GM19023 (cell line): ENCODE measurements at regions not wholly inside any gene's neighbourhood (a gene's known extent, or its start where the extent isn't known, plus 50 kb on each side); places are given as distances from the start of the nearest gene placed in this dataset.
"Not testable (repeated sequence)": the region's sequence is repeated elsewhere in the genome, so short reads cannot be mapped to it uniquely, and the experiment has no call there.

Source experiments
- ATAC-seq: cut with Tn5 transposase; IDR thresholded peaks from one replicate; pipeline ENCODE4 v1.9.1; 2021; ENCODE audit warnings: mild to moderate bottlenecking, moderate library complexity; ENCODE audit not compliant: unreplicated experiment

DNA sequence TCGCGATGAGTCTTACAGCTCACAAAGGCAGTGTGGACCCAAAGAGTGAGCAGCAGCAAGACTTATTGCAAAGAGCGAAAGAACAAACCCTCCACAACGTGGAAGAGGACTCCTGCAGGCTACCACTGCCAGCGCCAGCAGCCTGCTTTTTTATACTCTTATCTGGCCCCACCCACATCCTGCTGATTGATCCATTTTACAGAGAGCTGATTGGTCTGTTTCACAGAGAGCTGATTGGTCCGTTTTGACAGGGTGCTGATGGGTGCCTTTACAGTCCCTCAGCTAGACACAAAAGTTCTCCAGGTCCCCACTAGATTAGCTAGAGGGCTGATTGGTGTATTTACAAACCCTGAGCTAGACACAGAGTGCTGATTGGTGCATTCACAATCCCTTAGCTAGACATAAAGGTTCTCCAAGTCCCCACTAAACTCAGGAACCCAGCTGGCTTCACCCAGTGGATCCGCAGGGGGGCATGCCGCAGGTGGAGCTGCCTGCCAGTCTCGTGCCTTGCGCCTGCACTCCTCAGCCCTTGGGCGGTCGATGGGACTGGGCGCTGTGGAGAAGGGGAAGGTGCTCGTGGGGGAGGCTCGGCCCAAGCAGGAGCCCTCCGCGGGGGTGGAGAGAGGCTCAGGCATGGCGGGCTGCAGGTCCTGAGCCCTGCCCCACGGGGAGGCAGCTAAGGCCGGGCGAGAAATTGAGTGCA is 75.7 kb downstream of the QDPR start:
- ATAC-seq, result not testable (repeated sequence)

DNA sequence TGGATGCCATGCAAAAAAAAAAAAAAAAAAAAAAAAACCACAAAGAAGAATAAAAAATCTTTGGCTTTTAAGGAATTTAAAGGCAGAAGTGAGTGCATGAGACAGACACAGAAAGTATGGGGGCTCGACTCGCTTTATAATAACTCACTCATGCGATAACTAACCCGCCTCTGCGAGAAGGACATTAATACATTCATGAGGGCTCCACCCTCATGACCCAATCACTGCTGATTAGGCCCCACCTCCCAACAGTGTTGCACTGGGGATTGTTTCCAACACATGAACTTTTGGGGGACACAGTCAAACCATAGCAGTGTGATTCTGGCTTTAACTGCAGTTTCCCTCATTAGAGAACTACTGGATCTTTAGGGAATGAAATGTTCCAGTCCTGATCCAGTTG is 78.1 kb downstream of the QDPR start:
- no peak for ATAC-seq

DNA sequence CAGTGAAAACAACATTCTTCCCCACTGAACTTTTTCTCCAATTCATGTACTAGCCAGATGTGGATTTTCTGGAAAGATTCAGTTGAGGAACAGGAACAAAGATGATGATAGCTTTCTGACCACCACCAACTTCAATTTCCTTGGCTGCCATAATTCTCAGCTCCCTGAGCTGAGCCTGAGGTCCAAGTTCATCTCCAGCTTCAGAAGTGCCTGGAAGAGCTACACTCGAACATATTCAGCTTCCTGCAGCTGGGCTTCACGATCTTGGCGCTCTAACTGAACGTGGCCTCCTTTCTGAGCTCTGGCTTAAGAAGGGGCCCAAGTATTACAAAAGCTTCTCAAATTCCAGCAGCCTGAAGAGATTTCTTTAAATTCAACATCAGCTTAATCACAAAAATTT is 83.9 kb downstream of the QDPR start:
- no peak for ATAC-seq

DNA sequence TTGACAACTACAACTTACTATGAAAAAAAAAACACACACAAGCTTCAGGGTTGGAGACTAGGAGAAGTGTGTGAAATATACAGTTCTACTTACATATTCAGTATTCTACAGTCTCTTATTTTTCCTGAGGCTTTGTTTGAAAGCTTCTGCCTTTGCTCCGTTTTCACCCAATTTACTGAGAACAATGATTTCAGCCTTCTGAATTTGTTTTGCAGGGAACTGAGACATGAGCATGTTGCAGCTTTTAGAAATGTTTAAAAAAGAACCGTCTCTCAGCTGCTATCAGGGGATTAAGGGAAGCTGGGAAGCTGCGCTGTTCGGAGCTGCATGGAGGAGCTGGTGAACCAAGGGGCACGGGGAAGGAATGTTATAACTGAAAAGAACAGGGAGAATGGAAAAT is 85.7 kb downstream of the QDPR start:
- no peak for ATAC-seq

DNA sequence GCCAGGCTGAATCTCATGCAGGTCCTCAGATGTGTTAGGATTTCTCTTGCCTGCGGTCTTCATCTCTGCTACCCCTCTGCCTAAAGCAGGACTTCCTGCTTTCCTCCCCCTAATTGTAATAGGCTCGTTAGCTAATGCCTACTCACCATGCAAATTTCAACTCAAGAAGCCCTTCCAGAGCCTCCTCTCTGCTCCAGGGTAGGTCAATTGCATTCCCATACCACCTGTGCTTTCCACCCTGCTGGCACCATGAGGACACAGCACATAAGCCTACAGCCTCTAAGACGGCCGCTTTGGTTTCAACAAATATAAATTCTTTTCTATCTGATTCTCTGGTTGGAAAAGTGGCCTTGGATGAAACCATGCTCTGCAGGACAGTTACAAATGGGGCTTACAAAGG is 93.9 kb downstream of the QDPR start:
- ATAC-seq, result no peak

DNA sequence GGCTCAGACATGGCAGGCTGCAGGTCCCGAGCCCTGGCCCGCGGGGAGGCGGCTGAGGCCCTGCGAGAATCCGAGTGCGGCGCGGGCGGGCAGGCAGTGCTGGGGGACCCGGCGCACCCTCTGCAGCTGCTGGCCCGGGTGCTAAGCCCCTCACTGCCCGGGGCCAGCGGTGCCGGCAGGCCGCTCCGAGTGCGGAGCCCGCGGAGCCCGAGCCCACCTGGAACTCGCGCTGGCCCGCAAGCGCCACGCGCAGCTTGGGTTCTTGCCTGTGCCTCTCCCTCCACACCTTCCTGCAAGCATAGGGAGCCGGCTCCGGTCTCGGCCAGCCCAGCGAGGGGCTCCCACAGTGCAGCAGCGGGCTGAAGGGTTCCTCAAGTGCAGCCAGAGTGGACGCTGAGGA is 97.5 kb downstream of the QDPR start:
- ATAC-seq, result no peak

DNA sequence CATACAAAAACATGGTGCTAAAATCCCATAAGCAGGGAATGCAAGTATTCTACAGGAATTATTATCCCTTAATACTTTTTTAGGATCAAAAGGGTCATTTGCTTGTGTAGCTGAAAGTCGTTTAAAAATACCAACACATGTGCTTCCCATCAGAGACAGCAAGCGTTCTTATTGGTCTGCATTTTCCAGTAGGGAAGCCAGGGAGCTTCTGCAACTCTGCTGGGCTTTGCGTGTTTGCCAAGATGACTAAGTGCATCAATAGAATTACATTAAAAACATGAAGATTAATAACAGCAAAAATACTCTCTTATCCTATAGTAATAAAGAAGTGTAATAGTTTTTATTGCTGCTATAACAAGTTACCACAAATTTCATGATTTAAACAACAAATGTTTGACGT is 111.2 kb downstream of the QDPR start:
- no peak for ATAC-seq

DNA sequence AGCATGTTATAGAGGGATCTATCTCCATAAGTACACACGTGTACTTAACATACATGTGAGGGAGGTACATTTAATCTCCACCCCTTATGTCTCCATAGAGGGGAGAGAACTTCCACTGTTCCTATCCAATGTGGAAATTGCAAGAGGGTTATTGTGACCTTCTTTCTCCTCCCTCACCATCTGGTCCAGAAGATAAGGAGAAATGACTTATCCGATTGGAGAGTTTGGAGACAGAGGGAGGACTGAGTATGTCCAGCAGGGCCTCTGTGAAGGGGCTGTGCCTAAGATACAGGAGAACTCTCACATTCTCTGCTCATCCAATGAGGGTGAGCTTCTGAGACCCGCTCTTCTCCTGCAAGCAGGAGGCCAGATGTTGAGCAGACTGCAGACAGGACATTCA is 113.1 kb downstream of the QDPR start:
- ATAC-seq, result no peak

DNA sequence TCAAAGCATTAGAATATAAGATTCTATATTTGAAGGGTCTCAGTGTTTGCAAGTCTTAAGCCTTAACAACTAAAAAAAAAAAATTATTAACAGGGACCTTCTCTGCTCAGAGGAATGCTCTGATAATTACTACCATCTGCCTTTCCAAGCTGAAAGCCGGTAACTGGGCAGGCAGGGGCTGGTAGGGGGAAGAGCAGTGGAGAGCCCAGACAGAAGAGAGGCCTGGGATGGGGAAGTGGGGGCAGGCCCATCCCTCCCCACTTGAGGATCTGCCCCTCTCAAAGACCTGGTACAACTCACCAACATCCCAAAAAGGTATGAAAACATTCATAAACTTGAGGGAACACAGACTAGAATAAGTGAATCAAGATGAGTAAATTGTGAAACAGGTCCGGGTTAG is 113.9 kb downstream of the QDPR start:
- ATAC-seq, result no peak

DNA sequence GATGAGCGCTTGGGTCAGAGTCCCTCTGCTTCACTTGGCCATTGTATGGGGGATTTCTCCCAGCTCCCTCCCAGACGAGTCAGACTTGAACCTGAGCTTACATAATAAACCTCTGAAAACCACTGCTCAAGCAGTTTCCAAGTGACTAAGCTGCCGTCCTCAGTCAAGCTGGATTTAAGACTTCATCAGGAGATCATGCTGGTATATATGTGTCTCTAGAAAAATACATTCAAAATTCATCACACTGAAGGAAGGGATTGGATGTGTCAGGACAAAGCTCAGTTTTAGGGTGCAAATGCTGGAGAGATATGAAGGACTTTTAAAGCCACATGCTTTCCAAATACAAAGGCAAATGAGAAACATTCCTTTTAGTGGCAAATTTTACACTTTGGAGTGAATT is 114.3 kb downstream of the QDPR start:
- no peak for ATAC-seq

DNA sequence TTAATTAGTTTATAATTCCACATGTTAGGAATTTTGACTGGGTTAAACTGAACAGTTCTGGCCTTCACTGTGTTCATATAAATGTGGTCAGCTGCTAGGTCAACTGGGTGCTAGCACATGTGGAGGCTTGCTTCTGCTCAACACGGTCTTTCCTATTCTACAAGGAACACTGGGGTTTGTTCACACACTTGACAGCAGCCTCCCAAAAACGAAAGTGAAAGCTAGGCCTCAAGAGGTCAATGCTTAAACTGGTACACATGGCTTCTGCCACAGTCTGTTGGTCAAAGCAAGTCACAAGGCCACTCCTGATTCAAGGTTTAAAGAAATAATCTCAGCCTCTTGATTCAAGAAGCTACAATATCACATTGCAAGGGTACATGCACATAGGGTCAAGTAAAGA is 126.5 kb downstream of the QDPR start:
- ATAC-seq, result no peak

DNA sequence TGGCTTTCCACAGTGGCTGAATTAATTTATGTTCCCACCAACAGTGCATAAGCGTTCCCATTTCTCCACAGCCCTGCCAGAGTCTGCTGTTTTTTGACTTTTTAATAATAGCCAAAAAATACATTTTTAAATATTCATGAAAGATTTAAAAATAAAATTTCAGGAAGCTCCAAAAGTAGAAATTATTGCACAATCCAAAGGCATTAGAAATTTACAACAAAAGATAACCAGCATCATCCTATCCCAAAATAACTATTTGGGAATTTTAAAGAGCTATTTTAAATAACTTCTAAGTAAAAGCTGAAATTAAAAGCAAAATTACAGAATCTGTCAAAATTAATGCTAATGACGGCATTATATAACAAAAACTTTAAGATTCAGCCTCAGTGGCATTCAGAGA is 131.5 kb downstream of the QDPR start:
- no peak for ATAC-seq

DNA sequence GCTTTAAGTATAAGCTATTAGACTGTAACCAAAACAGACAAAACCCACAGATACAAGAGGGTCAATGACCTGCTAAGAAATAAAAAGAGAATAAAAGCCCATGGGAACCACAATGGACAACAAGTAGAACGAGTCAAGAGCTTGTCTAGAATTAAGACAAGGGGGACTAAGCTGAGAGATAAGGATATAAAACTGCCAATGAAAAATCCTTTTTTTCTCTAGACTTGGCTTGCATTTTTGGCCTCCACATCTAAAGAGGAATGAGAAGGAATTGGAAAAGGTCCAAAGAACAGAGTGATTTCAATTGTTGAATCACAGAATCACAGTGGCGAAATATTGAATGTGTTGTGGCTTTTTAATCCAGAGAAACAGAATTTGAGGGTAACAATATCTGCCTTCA is 135.7 kb downstream of the QDPR start:
- no peak for ATAC-seq

DNA sequence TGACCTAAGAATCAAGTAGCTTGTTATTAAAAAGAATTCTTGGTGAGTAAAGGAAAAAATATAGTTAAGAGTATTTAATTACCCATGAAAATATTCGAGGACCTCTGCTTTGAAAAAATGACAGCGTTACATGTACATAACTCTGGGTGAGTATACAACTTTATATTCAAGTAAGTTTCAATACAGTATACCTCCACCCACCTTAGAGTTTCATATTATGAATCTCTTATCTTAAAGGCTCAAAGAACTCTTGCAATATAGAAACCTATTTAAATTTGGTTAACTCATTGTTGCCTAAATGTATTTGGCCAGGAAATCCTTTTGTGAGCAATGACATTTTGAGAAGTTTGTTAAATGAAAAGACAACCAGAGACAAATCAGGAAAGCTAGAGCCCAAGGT is 138.2 kb downstream of the QDPR start:
- ATAC-seq, result no peak

DNA sequence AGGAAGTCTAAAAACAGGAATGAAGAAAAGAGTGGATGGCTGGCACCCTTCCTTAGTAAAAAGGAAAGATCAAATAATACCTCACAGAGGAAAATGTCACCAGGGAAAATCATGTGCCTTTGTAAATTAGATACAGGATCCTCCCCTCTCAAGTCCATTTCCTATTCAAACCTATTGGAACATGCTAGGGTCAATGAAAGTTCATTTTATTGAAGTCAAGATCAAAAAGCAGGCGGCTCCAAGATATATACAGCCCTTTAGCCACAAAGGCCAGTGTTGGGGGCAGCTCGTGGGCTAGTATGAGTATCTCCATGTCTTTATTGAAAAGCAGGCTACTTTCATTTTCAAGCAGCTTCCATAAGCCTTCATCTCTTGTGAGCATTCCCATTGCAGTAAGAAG is 141.1 kb downstream of the QDPR start:
- ATAC-seq, result no peak

DNA sequence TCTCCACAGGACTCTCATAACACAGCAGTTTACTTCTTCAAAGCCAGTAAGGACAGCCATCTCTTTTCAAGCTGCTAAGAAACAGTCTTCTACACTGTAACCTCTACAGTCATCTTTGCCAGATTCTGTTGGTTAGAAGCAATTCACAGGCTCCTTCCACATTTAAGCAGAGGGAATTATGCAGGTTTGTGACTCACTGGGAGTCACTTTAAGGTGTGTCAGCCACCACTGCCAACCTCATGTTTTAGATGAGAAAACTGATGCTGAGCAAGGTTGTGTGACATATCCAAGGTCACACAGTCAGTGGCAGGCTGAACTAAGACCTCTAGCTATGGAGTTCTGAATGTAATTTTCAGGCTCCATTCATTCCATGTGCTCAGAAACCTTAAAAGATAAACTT is 143.5 kb downstream of the QDPR start:
- ATAC-seq, result no peak

DNA sequence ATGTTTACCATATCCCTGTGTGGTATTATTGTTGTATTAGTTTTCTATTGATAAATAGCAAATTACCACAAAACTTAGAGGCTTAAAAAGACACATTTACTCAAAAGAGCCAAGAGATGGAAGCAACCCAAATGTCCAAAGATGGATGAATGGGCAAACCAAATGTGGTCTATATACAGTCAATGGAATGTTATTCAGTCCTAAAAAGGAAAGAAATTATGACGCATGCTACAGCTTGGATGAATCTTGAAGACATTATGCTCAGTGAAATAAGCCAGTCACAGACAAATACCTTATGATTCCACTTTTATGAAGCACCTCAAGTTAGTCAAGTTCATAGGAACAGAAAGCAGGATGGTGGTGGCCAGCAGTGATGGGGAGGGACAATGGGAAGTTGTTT is 144.7 kb downstream of the QDPR start:
- no peak for ATAC-seq

DNA sequence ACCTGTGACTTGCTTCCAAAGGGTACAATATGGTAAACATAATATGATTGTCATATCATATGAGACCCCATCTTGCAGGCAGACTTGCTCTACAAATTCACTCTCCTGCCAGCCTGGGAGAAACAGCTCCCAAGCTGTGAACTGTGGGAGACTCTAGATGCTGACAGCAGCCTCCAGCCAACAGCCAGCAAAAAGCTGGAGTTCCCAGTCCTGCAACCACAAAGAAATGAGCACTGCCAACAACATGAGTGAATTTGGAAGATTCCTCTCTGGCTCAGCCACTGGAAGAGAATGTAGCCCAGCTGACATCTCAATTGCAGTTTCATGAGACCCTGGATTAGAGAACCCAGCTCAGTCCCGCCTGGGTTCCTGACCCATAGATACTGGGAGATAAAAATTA is 145.4 kb downstream of the QDPR start:
- no peak for ATAC-seq

DNA sequence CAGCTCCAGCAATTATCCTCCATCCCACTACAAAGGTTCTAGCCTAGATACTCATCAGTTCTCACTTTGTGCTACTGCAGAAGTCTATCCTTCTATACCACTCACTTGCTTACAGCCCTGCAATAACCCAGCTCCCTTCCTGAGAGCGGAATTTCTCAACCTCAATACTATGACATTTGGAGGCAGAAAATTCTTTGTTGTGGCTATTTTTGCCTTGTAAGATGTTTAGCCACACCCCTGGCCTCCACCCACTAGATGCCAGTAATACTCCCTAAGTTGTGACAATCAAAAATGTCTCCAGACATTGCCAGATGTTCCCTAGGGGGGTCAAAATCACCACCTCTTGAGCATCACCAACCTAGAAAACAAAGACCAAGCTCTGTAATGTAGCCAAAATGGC is 149.5 kb downstream of the QDPR start:
- no peak for ATAC-seq

DNA sequence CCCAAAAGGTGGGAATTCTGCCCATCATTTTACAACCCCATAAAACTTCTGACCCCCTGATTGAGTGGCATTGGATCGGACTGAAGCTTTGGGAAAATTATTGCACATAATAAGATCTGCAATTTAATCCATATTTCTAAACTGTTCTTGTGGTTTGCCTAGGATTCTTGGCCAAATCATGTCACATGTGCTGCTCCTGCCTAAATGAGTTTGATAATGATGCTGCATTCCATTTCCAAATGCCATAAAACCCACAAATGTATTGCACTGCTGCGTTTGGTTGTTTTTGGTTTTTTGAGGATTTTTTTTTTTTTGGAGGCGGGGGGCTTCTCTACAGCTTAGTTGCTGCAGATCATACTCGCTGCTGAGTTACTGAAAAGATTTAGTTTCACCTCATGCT is 153.6 kb downstream of the QDPR start:
- ATAC-seq, result no peak

DNA sequence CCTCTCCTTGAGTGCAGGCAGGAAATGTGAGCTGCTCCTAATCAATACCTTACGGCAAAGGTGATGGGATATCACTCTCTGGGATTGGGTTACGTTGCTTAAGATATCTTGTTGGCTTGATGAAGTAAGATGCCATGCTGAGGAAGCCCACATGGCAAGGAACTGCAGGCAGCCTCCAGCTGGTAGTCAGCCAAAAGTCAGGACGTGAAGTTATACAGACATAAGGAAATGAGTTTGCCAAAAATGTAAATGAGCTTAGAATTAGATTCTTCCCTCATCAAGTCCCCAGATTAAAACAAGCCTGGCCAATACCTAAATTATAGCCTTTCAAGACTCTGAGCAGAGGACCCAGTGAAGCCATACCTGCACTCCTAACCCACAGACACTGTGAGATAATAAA is 155.0 kb downstream of the QDPR start:
- ATAC-seq, result no peak

DNA sequence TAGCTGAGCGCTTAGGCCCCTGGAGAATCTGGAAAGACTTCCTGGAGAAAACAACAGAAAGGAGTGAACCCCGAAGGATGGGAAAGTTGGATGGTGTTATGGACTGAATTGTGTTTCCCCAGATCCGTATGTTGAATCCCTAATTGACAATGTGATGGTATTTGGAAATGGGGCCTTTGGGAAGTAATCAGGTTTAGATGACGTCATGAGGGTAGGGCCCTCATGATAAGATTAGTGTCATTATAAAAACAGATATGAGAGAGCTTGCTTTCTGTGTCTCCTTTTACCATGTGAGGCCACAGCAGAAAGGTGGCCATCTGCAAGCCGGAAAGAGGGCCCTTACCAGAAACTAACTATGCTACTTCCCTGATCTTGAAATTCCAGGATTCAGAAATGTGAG is 159.5 kb downstream of the QDPR start:
- no peak for ATAC-seq

DNA sequence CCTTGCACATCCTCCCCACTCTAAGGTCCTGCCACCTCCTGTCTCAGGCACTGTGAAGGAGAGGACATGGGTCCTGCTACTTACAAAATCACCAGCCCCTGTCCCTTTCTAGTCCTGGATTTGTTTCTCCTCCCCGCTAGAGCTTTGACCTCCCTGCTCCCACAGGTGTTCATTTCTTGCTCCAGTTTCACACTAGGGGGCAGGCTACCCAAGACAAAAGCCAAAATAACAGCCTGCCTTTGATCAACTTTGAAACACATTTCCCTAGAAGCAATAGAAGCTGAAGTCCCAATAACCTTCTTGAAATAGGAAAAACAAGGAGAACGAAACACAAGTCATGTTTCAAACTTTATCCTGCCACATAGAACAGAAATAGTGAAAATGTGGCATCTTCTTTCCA is 164.4 kb downstream of the QDPR start:
- peak; percentile 58 for ATAC-seq

DNA sequence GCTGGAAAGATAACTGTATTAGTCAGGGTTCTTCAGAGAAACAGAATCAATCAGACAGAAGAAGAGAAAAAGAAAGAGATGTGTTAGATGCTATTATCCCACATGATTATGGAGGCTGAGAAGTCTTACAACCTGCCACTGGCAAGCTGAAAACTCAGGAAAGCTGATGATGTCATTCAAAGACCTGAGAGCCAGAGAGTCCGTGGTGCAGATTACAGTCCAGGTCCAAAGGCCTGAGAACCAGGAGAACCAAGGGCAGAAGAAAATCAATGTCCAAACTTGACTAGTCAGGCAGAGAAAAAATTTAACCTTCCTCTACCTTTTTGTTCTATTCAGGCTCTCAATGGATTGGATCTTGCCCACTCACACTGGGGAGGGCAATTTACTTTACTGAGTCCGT is 172.5 kb downstream of the QDPR start:
- no peak for ATAC-seq
